B cell (primary cell): ENCODE measurements at regions not wholly inside any gene's neighbourhood (a gene's known extent, or its start where the extent isn't known, plus 50 kb on each side); places are given as distances from the start of the nearest gene placed in this dataset.

Source experiments
- ATAC-seq: fragments of 200-7000 bp; cut with Tn5 transposase; one replicate; pipeline ENCODE4 v1.10.0; 2021; ENCODE audit warnings: low read depth, mild to moderate bottlenecking, moderate number of reproducible peaks, moderate library complexity
- CTCF ChIA-PET: fragments of 350-600 bp; sonication (Branson Sonifier 250); formaldehyde crosslinking; loops from one replicate; lab custom pipeline; 2021; ENCODE audit warnings: antibody characterized with exemption, inconsistent platforms; lab: Charles Lee
- POLR2A ChIA-PET: fragments of 350-600 bp; sonication (Branson Sonifier 250); formaldehyde crosslinking; loops from one replicate; lab custom pipeline; 2021; ENCODE audit warnings: antibody characterized with exemption; lab: Charles Lee
- DNase-seq: peaks from one replicate; pipeline ENCODE4 v3.0.0; 2013
- H2AFZ ChIP-seq: 2 replicates; pipeline ENCODE4 v1.6.1; 2012; ENCODE audit warnings: mild to moderate bottlenecking, low read depth, low read length; ENCODE audit not compliant: insufficient read depth, poor library complexity, severe bottlenecking
- H3K27ac ChIP-seq, 2 donors: 1 replicate in 1 of 2; 2 replicates in 1 of 2; pipeline ENCODE4 v1.5.1; 2012 to 2013; ENCODE audit warnings: low read length in 2 of 2, mild to moderate bottlenecking in 2 of 2, moderate library complexity in 1 of 2
- H3K27me3 ChIP-seq, 4 experiments: fragments of 200-600 bp in 1 of 4; sonication (generic) in 1 of 4; replicated peaks in 1 of 4; 1 replicate in 2 of 4; 2 replicates in 2 of 4; pipeline versions ENCODE4 v1.6.1 to v1.7.0; 2013 to 2016; ENCODE audit warnings: low read length in 3 of 4, mild to moderate bottlenecking in 2 of 4, mixed read lengths in 1 of 4, moderate library complexity in 1 of 4; ENCODE audit not compliant: insufficient read depth in 4 of 4, control insufficient read depth in 3 of 4; ENCODE audit errors: control extremely low read depth in 1 of 4
- H3K36me3 ChIP-seq, 2 experiments: replicated peaks in 1 of 2; 1 replicate in 1 of 2; 2 replicates in 1 of 2; pipeline versions ENCODE4 v1.6.1 to v1.7.1; 2013; ENCODE audit warnings: low read length in 1 of 2; ENCODE audit not compliant: insufficient read depth in 2 of 2, control insufficient read depth in 1 of 2; ENCODE audit errors: control extremely low read depth in 1 of 2, extremely low read depth in 1 of 2
- H3K4me1 ChIP-seq, 2 donors: fragments of 200-600 bp in 1 of 2; sonication (generic) in 1 of 2; 1 replicate in 1 of 2; 2 replicates in 1 of 2; pipeline versions ENCODE4 v1.5.1 to v1.6.1; 2013 to 2017; ENCODE audit warnings: low read length in 2 of 2; ENCODE audit not compliant: control insufficient read depth in 2 of 2, insufficient read depth in 2 of 2
- H3K4me2 ChIP-seq: replicated peaks from 2 replicates; pipeline ENCODE3; 2012; ENCODE audit warnings: mild to moderate bottlenecking, low read depth, low read length; ENCODE audit not compliant: poor library complexity, severe bottlenecking
- H3K4me3 ChIP-seq, 5 experiments: fragments of 200-600 bp in 1 of 5; sonication (generic) in 1 of 5; 1 replicate in 3 of 5; 2 replicates in 2 of 5; pipeline versions ENCODE4 v1.5.1 to v1.7.0; 2011 to 2016; ENCODE audit warnings: low read length in 4 of 5, mild to moderate bottlenecking in 4 of 5, low read depth in 2 of 5, control low read depth in 1 of 5, moderate library complexity in 1 of 5; ENCODE audit not compliant: insufficient read depth in 1 of 5; ENCODE audit errors: control extremely low read depth in 1 of 5, extremely low read depth in 1 of 5
- H3K79me2 ChIP-seq: fragments of 200-600 bp; sonication (generic); one replicate; pipeline ENCODE4 v1.6.0; 2016; ENCODE audit warnings: low read length; ENCODE audit not compliant: control insufficient read depth, insufficient read depth
- H3K9ac ChIP-seq: fragments of 200-600 bp; sonication (generic); 2 replicates; pipeline ENCODE4 v1.6.1; 2017; ENCODE audit warnings: mild to moderate bottlenecking, low read length, moderate library complexity
- H3K9me3 ChIP-seq, 3 donors: one replicate each; pipeline versions ENCODE4 v1.6.1 to v1.7.1; 2013; ENCODE audit warnings: low read length in 2 of 3; ENCODE audit not compliant: control insufficient read depth in 2 of 3, insufficient read depth in 1 of 3; ENCODE audit errors: control extremely low read depth in 1 of 3
- H4K20me1 ChIP-seq: 2 replicates; pipeline ENCODE4 v1.6.0; 2012; ENCODE audit warnings: mild to moderate bottlenecking, low read length; ENCODE audit not compliant: insufficient read depth, control insufficient read depth, poor library complexity, severe bottlenecking
- H3K27ac Mint-ChIP-seq: one replicate; pipeline ENCODE4 v1.8.0; 2021; ENCODE audit warnings: mixed read lengths
- H3K27me3 Mint-ChIP-seq: one replicate; pipeline ENCODE4 v1.8.0; 2021; ENCODE audit warnings: mixed read lengths
- H3K4me1 Mint-ChIP-seq: one replicate; pipeline ENCODE4 v1.8.0; 2021; ENCODE audit warnings: mixed read lengths
- H3K4me3 Mint-ChIP-seq: one replicate; pipeline ENCODE4 v1.8.0; 2021; ENCODE audit warnings: mixed read lengths
- H3K9me3 Mint-ChIP-seq: one replicate; pipeline ENCODE4 v1.8.0; 2022; ENCODE audit warnings: mixed read lengths; ENCODE audit not compliant: insufficient read depth
- EZH2 ChIP-seq: IDR thresholded peaks from 2 replicates; pipeline ENCODE4 v1.6.1; 2012; ENCODE audit warnings: borderline replicate concordance, low read depth, mild to moderate bottlenecking, moderate library complexity, low read length; ENCODE audit not compliant: insufficient read depth, poor library complexity, severe bottlenecking
- WGBS: methylation state at CpG from one replicate; pipeline ENCODE4 v1.1.5; 2013; ENCODE audit warnings: missing lambda C conversion rate; ENCODE audit not compliant: insufficient coverage; 5-methylcytosine and 5-hydroxymethylcytosine counted together
- intact Hi-C: fragments of 100-400 bp; cut with micrococcal nuclease; formaldehyde crosslinking; loops from one replicate; pipeline ENCODE4 v1.10.0; 2022
- TF ChIP-seq, protein P1 (sequence below): fragments of 200-600 bp; IDR thresholded peaks from one replicate; pipeline ENCODE4 v1.8.0; 2022; ENCODE audit warnings: antibody characterized with exemption, mild to moderate bottlenecking

DNA sequence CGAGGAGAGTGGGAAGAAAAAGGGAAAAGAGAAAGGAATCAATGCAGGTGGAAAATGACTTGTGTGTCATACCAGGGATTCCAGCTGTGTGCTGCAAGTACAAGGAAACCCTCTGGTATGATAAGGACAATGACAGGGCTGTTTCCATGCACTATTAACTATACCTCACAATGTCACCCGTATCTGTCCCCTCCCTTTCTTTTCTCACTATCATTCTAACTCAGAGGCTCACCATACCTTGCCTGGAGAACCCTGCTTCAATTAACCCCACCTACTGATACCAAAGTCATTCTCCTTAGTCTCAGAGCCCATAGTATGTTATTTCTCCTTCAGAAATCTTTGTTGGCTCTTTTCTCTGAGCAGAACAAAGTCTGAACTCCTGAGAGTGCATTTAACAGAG, 236.2 kb upstream of the NREP start:
- Histone ChIP-seq H3K4me3 (no peak overlapping the region), H3K4me1 (no peaks in the 10 kb centered on the region), H2AFZ (no peak overlapping the region), H3K27me3 (peaks cover 0 to 3% (median 0%) of the 10 kb centered on the region in 4 experiments), H4K20me1 (no peaks in the 10 kb centered on the region), H3K9me3 (no peaks in the 10 kb centered on the region), H3K36me3 (no peaks in the 10 kb centered on the region), H3K9ac (no peak overlapping the region), H3K27ac (no peak overlapping the region), H3K79me2 (no peaks in the 10 kb centered on the region), H3K4me2 (no peak overlapping the region)
- WGBS: 75% methylated on average over 2 of the region's 2 CpGs
- Mint-ChIP-seq H3K4me1 (no peaks in the 10 kb centered on the region), H3K4me3 (no peak overlapping the region), H3K27me3 (peaks cover 7% of the 10 kb centered on the region), H3K9me3 (peaks cover 2% of the 10 kb centered on the region), H3K27ac (no peak overlapping the region)
- DNase-seq (no peak), ATAC-seq (no peak)
- POLR2A ChIA-PET: no interaction called here
- intact Hi-C loops: no loop called here
- CTCF ChIA-PET: no interaction called here
- no peak for TF ChIP-seq EZH2
- TF ChIP-seq, protein P1, sequence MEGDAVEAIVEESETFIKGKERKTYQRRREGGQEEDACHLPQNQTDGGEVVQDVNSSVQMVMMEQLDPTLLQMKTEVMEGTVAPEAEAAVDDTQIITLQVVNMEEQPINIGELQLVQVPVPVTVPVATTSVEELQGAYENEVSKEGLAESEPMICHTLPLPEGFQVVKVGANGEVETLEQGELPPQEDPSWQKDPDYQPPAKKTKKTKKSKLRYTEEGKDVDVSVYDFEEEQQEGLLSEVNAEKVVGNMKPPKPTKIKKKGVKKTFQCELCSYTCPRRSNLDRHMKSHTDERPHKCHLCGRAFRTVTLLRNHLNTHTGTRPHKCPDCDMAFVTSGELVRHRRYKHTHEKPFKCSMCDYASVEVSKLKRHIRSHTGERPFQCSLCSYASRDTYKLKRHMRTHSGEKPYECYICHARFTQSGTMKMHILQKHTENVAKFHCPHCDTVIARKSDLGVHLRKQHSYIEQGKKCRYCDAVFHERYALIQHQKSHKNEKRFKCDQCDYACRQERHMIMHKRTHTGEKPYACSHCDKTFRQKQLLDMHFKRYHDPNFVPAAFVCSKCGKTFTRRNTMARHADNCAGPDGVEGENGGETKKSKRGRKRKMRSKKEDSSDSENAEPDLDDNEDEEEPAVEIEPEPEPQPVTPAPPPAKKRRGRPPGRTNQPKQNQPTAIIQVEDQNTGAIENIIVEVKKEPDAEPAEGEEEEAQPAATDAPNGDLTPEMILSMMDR: no peak

DNA sequence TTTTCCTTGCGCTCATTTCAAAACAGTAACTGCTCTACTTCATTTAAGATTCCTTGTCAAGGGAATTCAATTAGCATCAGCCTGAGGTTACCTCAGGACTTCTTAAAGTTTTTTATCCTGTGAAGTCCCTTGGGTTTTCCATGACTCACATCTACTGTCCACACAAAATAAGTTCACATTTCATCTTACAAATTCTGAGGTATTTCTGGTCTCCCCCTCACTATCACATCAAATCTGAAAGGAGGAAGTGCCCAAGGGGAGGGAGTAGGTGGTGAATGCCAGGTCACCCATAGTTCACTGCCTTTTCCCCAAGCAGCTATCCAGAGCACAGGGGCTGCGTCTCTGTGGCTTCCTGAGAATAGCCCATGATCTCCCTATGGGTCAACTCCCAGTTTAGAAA, 227.1 kb upstream of the NREP start:
- intact Hi-C loops: no loop called here
- H3K27me3 Mint-ChIP-seq: no peaks in the 10 kb centered on the region
- Histone ChIP-seq H3K27me3 (no peaks in the 10 kb centered on the region), H2AFZ (no peak overlapping the region), H3K9ac (no peak overlapping the region), H3K4me1 (no peaks in the 10 kb centered on the region), H3K9me3 (no peaks in the 10 kb centered on the region), H3K4me3 (no peak overlapping the region), H4K20me1 (no peaks in the 10 kb centered on the region), H3K4me2 (no peak overlapping the region), H3K79me2 (no peaks in the 10 kb centered on the region), H3K27ac (no peak overlapping the region), H3K36me3 (no peaks in the 10 kb centered on the region)
- WGBS: 60% methylated on average over 2 of the region's 2 CpGs
- H3K27ac Mint-ChIP-seq: no peak overlapping the region
- TF ChIP-seq, protein P1: no peak
- TF ChIP-seq EZH2: no peak
- ChIA-PET CTCF (no interaction called here), POLR2A (no interaction called here)
- H3K9me3 Mint-ChIP-seq: peaks cover 4% of the 10 kb centered on the region
- no peak overlapping the region for H3K4me3 Mint-ChIP-seq
- ATAC-seq: no peak
- H3K4me1 Mint-ChIP-seq: peaks cover 2% of the 10 kb centered on the region
- DNase-seq: no peak
